HCEC 1CT (cell line): ENCODE measurements at regions not wholly inside any gene's neighbourhood (a gene's known extent, or its start where the extent isn't known, plus 50 kb on each side); places are given as distances from the start of the nearest gene placed in this dataset.
"Not testable (repeated sequence)": the region's sequence is repeated elsewhere in the genome, so short reads cannot be mapped to it uniquely, and the experiment has no call there.

Experiments used
- DNase-seq: peaks from one replicate; pipeline ENCODE4 v3.0.0-alpha.2; 2017

GRCh38 chr3:174336784-174337183, 522.4 kb upstream of the NAALADL2 start:
- DNase-seq = no peak

GRCh38 chr3:174337227-174337626, 521.9 kb upstream of the NAALADL2 start:
- DNase-seq = no peak

- no peak for DNase-seq
Measured at GRCh38 chr3:174340624-174341587, 518.2 kb upstream of the NAALADL2 start.

GRCh38 chr3:174342171-174342570, 517.0 kb upstream of the NAALADL2 start:
- no peak for DNase-seq

- DNase-seq = peak; percentile 9
Measured at GRCh38 chr3:174342941-174343501, 516.1 kb upstream of the NAALADL2 start.

GRCh38 chr3:174346141-174346540, 513.0 kb upstream of the NAALADL2 start:
- DNase-seq = no peak

GRCh38 chr3:174346571-174346970, 512.6 kb upstream of the NAALADL2 start:
- DNase-seq = no peak

- no peak for DNase-seq
Measured at GRCh38 chr3:174347474-174348138, 511.5 kb upstream of the NAALADL2 start.

GRCh38 chr3:174352227-174352626, 506.9 kb upstream of the NAALADL2 start:
- DNase-seq = no peak

- DNase-seq = peak; percentile 47
Measured at GRCh38 chr3:174355505-174355904, 503.6 kb upstream of the NAALADL2 start.

GRCh38 chr3:174356596-174356995, 502.5 kb upstream of the NAALADL2 start:
- no peak for DNase-seq

- DNase-seq = peak; percentile 2
Measured at GRCh38 chr3:174358252-174358651, 500.9 kb upstream of the NAALADL2 start.

GRCh38 chr3:174362556-174362955, 496.6 kb upstream of the NAALADL2 start:
- no peak for DNase-seq

GRCh38 chr3:174363256-174363655, 495.9 kb upstream of the NAALADL2 start:
- DNase-seq = no peak

GRCh38 chr3:174365796-174366195, 493.3 kb upstream of the NAALADL2 start:
- no peak for DNase-seq

- DNase-seq = not testable (repeated sequence)
Measured at GRCh38 chr3:174366904-174367303, 492.2 kb upstream of the NAALADL2 start.

- peak; percentile 37 for DNase-seq
Measured at GRCh38 chr3:174376346-174376745, 482.8 kb upstream of the NAALADL2 start.

- DNase-seq = no peak
Measured at GRCh38 chr3:174377096-174377495, 482.0 kb upstream of the NAALADL2 start.

GRCh38 chr3:174377684-174378083, 481.4 kb upstream of the NAALADL2 start:
- DNase-seq = no peak

- no peak for DNase-seq
Measured at GRCh38 chr3:174382878-174383277, 476.3 kb upstream of the NAALADL2 start.

GRCh38 chr3:174387736-174388135, 471.4 kb upstream of the NAALADL2 start:
- DNase-seq = no peak

GRCh38 chr3:174397848-174398247, 461.3 kb upstream of the NAALADL2 start:
- peak; percentile 6 for DNase-seq

GRCh38 chr3:174398761-174399160, 460.4 kb upstream of the NAALADL2 start:
- no peak for DNase-seq

GRCh38 chr3:174403831-174404230, 455.3 kb upstream of the NAALADL2 start:
- DNase-seq = no peak
